Chondrocyte (in vitro differentiated cells): ENCODE measurements at regions not wholly inside any gene's neighbourhood (a gene's known extent, or its start where the extent isn't known, plus 50 kb on each side); places are given as distances from the start of the nearest gene placed in this dataset.

Experiments
- DNase-seq: peaks from one replicate; pipeline ENCODE4 v3.0.0; 2021; ENCODE audit warnings: mixed read lengths, low spot score
- H3K27ac Mint-ChIP-seq: one replicate; pipeline ENCODE4 v1.8.0; 2021; ENCODE audit warnings: mild to moderate bottlenecking, moderate library complexity, mixed read lengths; ENCODE audit not compliant: unreplicated experiment
- H3K27me3 Mint-ChIP-seq: 2 replicates; pipeline ENCODE4 v1.8.0; 2021; ENCODE audit warnings: low read depth, mixed read lengths
- H3K36me3 Mint-ChIP-seq: 2 replicates; pipeline ENCODE4 v1.8.0; 2021; ENCODE audit warnings: low read depth, mixed read lengths
- H3K4me1 Mint-ChIP-seq: 2 replicates; pipeline ENCODE4 v1.8.0; 2021; ENCODE audit warnings: low read depth, mild to moderate bottlenecking, mixed read lengths
- H3K4me3 Mint-ChIP-seq: one replicate; pipeline ENCODE4 v1.8.0; 2021; ENCODE audit warnings: mild to moderate bottlenecking, moderate library complexity, mixed read lengths; ENCODE audit not compliant: unreplicated experiment
- H3K9me3 Mint-ChIP-seq: 2 replicates; pipeline ENCODE4 v1.8.0; 2021; ENCODE audit warnings: low read depth, mixed read lengths
- CTCF ChIP-seq: fragments of 200-600 bp; sonication (generic); IDR thresholded peaks from 2 replicates; pipeline ENCODE4 v1.5.0; 2021; ENCODE audit warnings: antibody characterized with exemption, mild to moderate bottlenecking, moderate library complexity

- no peaks in the 10 kb centered on the region for H3K4me1 Mint-ChIP-seq
- no peaks in the 10 kb centered on the region for H3K36me3 Mint-ChIP-seq
- no peak for DNase-seq
- H3K27me3 Mint-ChIP-seq, result peaks cover under 1% of the 10 kb centered on the region
- no peak for TF ChIP-seq CTCF
- H3K27ac Mint-ChIP-seq, result no peak overlapping the region
- peaks cover 19% of the 10 kb centered on the region for H3K9me3 Mint-ChIP-seq
- H3K4me3 Mint-ChIP-seq, result no peak overlapping the region
Observed at GRCh38 chr17:72199256-72199655, 78.4 kb downstream of the SOX9 start.

- H3K27me3 Mint-ChIP-seq, result peaks cover 37% of the 10 kb centered on the region
- H3K9me3 Mint-ChIP-seq, result peaks cover 7% of the 10 kb centered on the region
- H3K36me3 Mint-ChIP-seq, result peaks cover 1% of the 10 kb centered on the region
- H3K27ac Mint-ChIP-seq, result no peak overlapping the region
- no peak overlapping the region for H3K4me3 Mint-ChIP-seq
- H3K4me1 Mint-ChIP-seq, result no peaks in the 10 kb centered on the region
- no peak for DNase-seq
- TF ChIP-seq CTCF, result no peak
Observed at GRCh38 chr17:72204742-72205141, 83.9 kb downstream of the SOX9 start.

- peaks cover 1% of the 10 kb centered on the region for H3K36me3 Mint-ChIP-seq
- peaks cover 37% of the 10 kb centered on the region for H3K27me3 Mint-ChIP-seq
- no peak for DNase-seq
- no peak overlapping the region for H3K27ac Mint-ChIP-seq
- no peak for TF ChIP-seq CTCF
- peaks cover 3% of the 10 kb centered on the region for H3K9me3 Mint-ChIP-seq
- no peaks in the 10 kb centered on the region for H3K4me1 Mint-ChIP-seq
- no peak overlapping the region for H3K4me3 Mint-ChIP-seq
Observed at GRCh38 chr17:72205357-72205756, 84.5 kb downstream of the SOX9 start.

- TF ChIP-seq CTCF, result no peak
- Mint-ChIP-seq H3K27ac (no peak overlapping the region), H3K4me1 (no peaks in the 10 kb centered on the region), H3K4me3 (no peak overlapping the region), H3K27me3 (peaks cover 37% of the 10 kb centered on the region), H3K36me3 (peaks cover 1% of the 10 kb centered on the region), H3K9me3 (peaks cover 3% of the 10 kb centered on the region)
- DNase-seq, result no peak
Observed at GRCh38 chr17:72205822-72206221, 85.0 kb downstream of the SOX9 start.

GRCh38 chr17:72206376-72206775 is 85.6 kb downstream of the SOX9 start:
- Mint-ChIP-seq H3K9me3 (peaks cover 3% of the 10 kb centered on the region), H3K36me3 (peaks cover 1% of the 10 kb centered on the region), H3K4me3 (no peak overlapping the region), H3K27me3 (peaks cover 37% of the 10 kb centered on the region), H3K27ac (no peak overlapping the region), H3K4me1 (no peaks in the 10 kb centered on the region)
- DNase-seq, result no peak
- no peak for TF ChIP-seq CTCF
